ENCODE measurements at regions not wholly inside any gene's neighbourhood (a gene's known extent, or its start where the extent isn't known, plus 50 kb on each side); places are given as distances from the start of the nearest gene placed in this dataset.

- DNase-seq, result no peak
- H3K36me3 ChIP-seq, result no peaks in the 10 kb centered on the region
- H3K27ac ChIP-seq, result no peak overlapping the region
- TF ChIP-seq POLR2A (IDR thresholded peaks at IDR 0.05) (no peak), CTCF (IDR thresholded peaks at IDR 0.05) (no peak)
- intact Hi-C loops (cut with DNase I; ENCODE audit: low total_unique reads), result no loop called here
- H3K4me1 ChIP-seq, result no peaks in the 10 kb centered on the region
- H3K4me3 ChIP-seq, result no peak overlapping the region
- H3K9me3 ChIP-seq, result no peaks in the 10 kb centered on the region
- H3K27me3 ChIP-seq, result no peaks in the 10 kb centered on the region
Measured at GRCh38 chr11:42651621-42652020, 660.2 kb upstream of the API5 start.

GRCh38 chr11:42657169-42657568 is 654.6 kb upstream of the API5 start:
- Histone ChIP-seq H3K27me3 (no peaks in the 10 kb centered on the region), H3K27ac (no peak overlapping the region), H3K36me3 (no peaks in the 10 kb centered on the region), H3K9me3 (no peaks in the 10 kb centered on the region), H3K4me3 (no peak overlapping the region), H3K4me1 (no peaks in the 10 kb centered on the region)
- intact Hi-C loops (cut with DNase I; ENCODE audit: low total_unique reads), result no loop called here
- no peak for DNase-seq
- TF ChIP-seq POLR2A (IDR thresholded peaks at IDR 0.05) (no peak), CTCF (IDR thresholded peaks at IDR 0.05) (no peak)

GRCh38 chr11:42661942-42662341 is 649.9 kb upstream of the API5 start:
- Histone ChIP-seq H3K27ac (no peak overlapping the region), H3K4me3 (no peak overlapping the region), H3K27me3 (no peaks in the 10 kb centered on the region), H3K4me1 (no peaks in the 10 kb centered on the region), H3K9me3 (no peaks in the 10 kb centered on the region), H3K36me3 (no peaks in the 10 kb centered on the region)
- DNase-seq, result no peak
- intact Hi-C loops (cut with DNase I; ENCODE audit: low total_unique reads), result no loop called here
- TF ChIP-seq CTCF (IDR thresholded peaks at IDR 0.05), result no peak
- no peak for TF ChIP-seq POLR2A (IDR thresholded peaks at IDR 0.05)

GRCh38 chr11:42669248-42669976 is 642.4 kb upstream of the API5 start:
- H3K27me3 ChIP-seq, result no peaks in the 10 kb centered on the region
- H3K36me3 ChIP-seq, result no peaks in the 10 kb centered on the region
- TF ChIP-seq POLR2A (IDR thresholded peaks at IDR 0.05), result no peak
- TF ChIP-seq CTCF (IDR thresholded peaks at IDR 0.05), result no peak
- H3K4me3 ChIP-seq, result no peak overlapping the region
- DNase-seq, result no peak
- intact Hi-C loops (cut with DNase I; ENCODE audit: low total_unique reads), result no loop called here
- H3K27ac ChIP-seq, result no peak overlapping the region
- no peaks in the 10 kb centered on the region for H3K9me3 ChIP-seq
- no peaks in the 10 kb centered on the region for H3K4me1 ChIP-seq

GRCh38 chr11:42674436-42674835 is 637.4 kb upstream of the API5 start:
- Histone ChIP-seq H3K4me3 (no peak overlapping the region), H3K27me3 (no peaks in the 10 kb centered on the region), H3K9me3 (no peaks in the 10 kb centered on the region), H3K36me3 (no peaks in the 10 kb centered on the region), H3K27ac (no peak overlapping the region), H3K4me1 (no peaks in the 10 kb centered on the region)
- TF ChIP-seq POLR2A (IDR thresholded peaks at IDR 0.05), result no peak
- no peak for TF ChIP-seq CTCF (IDR thresholded peaks at IDR 0.05)
- no peak for DNase-seq
- intact Hi-C loops (cut with DNase I; ENCODE audit: low total_unique reads), result no loop called here

All from uterus (tissue), 3 donors.